Liver (tissue), 3 donors: ENCODE measurements at regions not wholly inside any gene's neighbourhood (a gene's known extent, or its start where the extent isn't known, plus 50 kb on each side); places are given as distances from the start of the nearest gene placed in this dataset.

Experiments
- CTCF ChIP-seq: fragments of 150-350 bp; IDR thresholded peaks from 2 replicates; pipeline ENCODE4 v1.5.1; 2017; ENCODE audit warnings: improper control_type of control experiment, low read depth, low read length; ENCODE audit not compliant: missing input control
- HNF4G ChIP-seq: IDR thresholded peaks from 2 replicates; pipeline ENCODE4 v1.6.1; 2016; ENCODE audit warnings: antibody characterized with exemption
- REST ChIP-seq: IDR thresholded peaks from 2 replicates; pipeline ENCODE4 v1.6.1; 2016; ENCODE audit warnings: antibody characterized with exemption, mild to moderate bottlenecking
- RXRA ChIP-seq, 2 donors: IDR thresholded peaks; 2 replicates each; pipeline ENCODE4 v1.6.1; 2017 to 2018; ENCODE audit warnings: antibody characterized with exemption in 2 of 2, mild to moderate bottlenecking in 1 of 2
- donor health status: healthy.
- donor health status: healthy.

GRCh38 chr9:107163370-107163769, 119.7 kb upstream of the RAD23B start:
- TF ChIP-seq CTCF (no peak), RXRA (IDR thresholded peaks at IDR 0.05) (no peak), REST (no peak), HNF4G (no peak)
